Chondrocyte (in vitro differentiated cells): ENCODE measurements at regions not wholly inside any gene's neighbourhood (a gene's known extent, or its start where the extent isn't known, plus 50 kb on each side); places are given as distances from the start of the nearest gene placed in this dataset. TPM values are rescaled to one million over a fixed set of nuclear protein-coding genes. Genes with fewer than 3 reads are reported as not detected.

Experiments used
- DNase-seq: peaks from one replicate; pipeline ENCODE4 v3.0.0; 2021; ENCODE audit warnings: mixed read lengths, low spot score
- H3K27ac Mint-ChIP-seq: one replicate; pipeline ENCODE4 v1.8.0; 2021; ENCODE audit warnings: mild to moderate bottlenecking, moderate library complexity, mixed read lengths; ENCODE audit not compliant: unreplicated experiment
- H3K27me3 Mint-ChIP-seq: 2 replicates; pipeline ENCODE4 v1.8.0; 2021; ENCODE audit warnings: low read depth, mixed read lengths
- H3K36me3 Mint-ChIP-seq: 2 replicates; pipeline ENCODE4 v1.8.0; 2021; ENCODE audit warnings: low read depth, mixed read lengths
- H3K4me1 Mint-ChIP-seq: 2 replicates; pipeline ENCODE4 v1.8.0; 2021; ENCODE audit warnings: low read depth, mild to moderate bottlenecking, mixed read lengths
- H3K4me3 Mint-ChIP-seq: one replicate; pipeline ENCODE4 v1.8.0; 2021; ENCODE audit warnings: mild to moderate bottlenecking, moderate library complexity, mixed read lengths; ENCODE audit not compliant: unreplicated experiment
- H3K9me3 Mint-ChIP-seq: 2 replicates; pipeline ENCODE4 v1.8.0; 2021; ENCODE audit warnings: low read depth, mixed read lengths
- microRNA-seq: library from miRNA; unstranded; fragments of <30 nt; microRNA quantifications from one replicate; pipeline ENCODE4 v1.2.0, GENCODE V29; 2020; ENCODE audit warnings: borderline number of aligned reads
- TF ChIP-seq, protein P1 (sequence below): fragments of 200-600 bp; sonication (generic); IDR thresholded peaks from 2 replicates; pipeline ENCODE4 v1.5.0; 2021; ENCODE audit warnings: antibody characterized with exemption, mild to moderate bottlenecking, moderate library complexity

DNA sequence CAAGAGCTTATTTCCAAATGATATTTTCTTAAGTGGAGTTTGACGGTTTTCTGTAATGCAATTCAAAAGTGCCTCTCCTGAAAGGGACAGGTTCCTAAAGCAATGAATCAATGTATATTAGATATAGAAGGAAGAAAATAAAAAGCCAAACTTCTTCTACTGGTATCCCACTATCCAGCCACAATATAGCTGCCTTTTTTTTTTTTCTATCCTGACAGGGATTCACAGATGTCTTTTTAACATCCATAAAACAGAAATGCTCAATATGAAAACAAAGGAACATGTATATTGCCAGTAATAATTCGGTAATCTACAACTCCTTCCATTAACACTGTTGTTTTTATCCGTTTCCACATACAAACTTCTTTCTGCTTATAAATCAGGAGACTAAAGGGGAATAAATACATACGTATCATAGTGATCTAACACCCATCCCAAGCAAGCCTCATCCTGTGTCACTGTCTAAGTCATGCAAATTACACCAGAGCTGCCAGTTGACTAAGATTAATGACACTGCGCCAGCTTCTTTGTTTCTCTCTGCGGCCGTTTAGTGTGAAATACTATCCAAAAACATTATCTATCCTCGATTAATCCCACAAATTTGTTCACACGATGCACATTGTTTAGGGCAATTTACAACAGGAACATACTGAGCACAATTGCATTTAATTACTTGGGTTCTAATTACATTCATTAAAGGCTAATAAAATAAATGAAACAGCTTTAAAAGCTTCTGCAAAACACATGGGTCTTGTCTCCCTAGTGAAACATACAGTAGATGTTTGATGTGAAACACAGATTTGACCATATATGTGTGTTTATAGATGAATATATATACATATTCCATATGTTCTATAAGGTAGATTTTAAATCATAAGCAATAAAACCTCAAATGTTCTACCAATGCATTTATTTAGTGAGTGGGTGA is 51.9 kb upstream of the CDIN1 start:
- Mint-ChIP-seq H3K4me1 (no peaks in the 10 kb centered on the region), H3K4me3 (no peak overlapping the region), H3K9me3 (peaks cover 5% of the 10 kb centered on the region), H3K27ac (no peak overlapping the region), H3K36me3 (no peaks in the 10 kb centered on the region), H3K27me3 (no peaks in the 10 kb centered on the region)
- TF ChIP-seq, protein P1, sequence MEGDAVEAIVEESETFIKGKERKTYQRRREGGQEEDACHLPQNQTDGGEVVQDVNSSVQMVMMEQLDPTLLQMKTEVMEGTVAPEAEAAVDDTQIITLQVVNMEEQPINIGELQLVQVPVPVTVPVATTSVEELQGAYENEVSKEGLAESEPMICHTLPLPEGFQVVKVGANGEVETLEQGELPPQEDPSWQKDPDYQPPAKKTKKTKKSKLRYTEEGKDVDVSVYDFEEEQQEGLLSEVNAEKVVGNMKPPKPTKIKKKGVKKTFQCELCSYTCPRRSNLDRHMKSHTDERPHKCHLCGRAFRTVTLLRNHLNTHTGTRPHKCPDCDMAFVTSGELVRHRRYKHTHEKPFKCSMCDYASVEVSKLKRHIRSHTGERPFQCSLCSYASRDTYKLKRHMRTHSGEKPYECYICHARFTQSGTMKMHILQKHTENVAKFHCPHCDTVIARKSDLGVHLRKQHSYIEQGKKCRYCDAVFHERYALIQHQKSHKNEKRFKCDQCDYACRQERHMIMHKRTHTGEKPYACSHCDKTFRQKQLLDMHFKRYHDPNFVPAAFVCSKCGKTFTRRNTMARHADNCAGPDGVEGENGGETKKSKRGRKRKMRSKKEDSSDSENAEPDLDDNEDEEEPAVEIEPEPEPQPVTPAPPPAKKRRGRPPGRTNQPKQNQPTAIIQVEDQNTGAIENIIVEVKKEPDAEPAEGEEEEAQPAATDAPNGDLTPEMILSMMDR: no peak
- no peak for DNase-seq

DNA sequence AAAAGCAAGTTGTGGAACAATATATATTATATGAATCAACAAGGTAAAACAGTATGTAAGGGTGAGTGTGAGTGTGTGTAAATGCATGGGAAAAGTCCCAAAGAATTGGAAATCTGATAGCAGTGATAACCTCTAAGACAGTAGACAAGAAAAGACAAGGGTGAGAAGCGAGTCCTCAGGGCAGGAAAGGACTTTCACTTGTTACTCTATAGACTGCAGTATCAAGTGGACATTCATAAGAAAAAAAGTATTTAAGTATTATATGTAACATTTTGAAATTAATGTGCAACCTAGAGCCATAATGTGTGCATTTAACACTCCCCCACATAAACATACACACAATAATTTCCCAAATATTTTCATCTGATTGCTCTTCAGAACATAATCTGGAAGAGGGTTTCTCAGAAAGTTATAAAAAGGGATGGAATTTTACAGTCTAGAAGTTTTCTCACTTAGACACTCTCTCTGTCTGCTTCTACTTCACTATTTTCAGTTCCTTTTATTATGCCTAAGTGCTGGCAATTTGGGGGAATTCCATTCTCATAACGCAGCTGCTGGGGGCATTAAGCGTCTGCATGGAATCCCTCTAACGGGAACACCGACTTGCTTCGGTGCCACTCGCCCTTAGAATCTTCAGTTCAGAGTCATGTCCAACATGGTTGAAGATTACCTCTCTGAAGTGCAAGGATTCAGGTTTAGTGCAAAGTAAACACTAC is 50.0 kb upstream of the CDIN1 start:
- H3K36me3 Mint-ChIP-seq: no peaks in the 10 kb centered on the region
- H3K27ac Mint-ChIP-seq: no peak overlapping the region
- TF ChIP-seq, protein P1: no peak
- DNase-seq: no peak
- no peaks in the 10 kb centered on the region for H3K4me1 Mint-ChIP-seq
- H3K9me3 Mint-ChIP-seq: peaks cover 2% of the 10 kb centered on the region
- no peaks in the 10 kb centered on the region for H3K27me3 Mint-ChIP-seq
- H3K4me3 Mint-ChIP-seq: no peak overlapping the region

Small RNAs in the stretch of these regions (microRNA-seq; reads per million reads assigned to microRNA genes)
- not detected for gene MIR4510
